ENCODE measurements at regions not wholly inside any gene's neighbourhood (a gene's known extent, or its start where the extent isn't known, plus 50 kb on each side); places are given as distances from the start of the nearest gene placed in this dataset.
"Not testable (repeated sequence)": the region's sequence is repeated elsewhere in the genome, so short reads cannot be mapped to it uniquely, and the experiment has no call there.

DNA sequence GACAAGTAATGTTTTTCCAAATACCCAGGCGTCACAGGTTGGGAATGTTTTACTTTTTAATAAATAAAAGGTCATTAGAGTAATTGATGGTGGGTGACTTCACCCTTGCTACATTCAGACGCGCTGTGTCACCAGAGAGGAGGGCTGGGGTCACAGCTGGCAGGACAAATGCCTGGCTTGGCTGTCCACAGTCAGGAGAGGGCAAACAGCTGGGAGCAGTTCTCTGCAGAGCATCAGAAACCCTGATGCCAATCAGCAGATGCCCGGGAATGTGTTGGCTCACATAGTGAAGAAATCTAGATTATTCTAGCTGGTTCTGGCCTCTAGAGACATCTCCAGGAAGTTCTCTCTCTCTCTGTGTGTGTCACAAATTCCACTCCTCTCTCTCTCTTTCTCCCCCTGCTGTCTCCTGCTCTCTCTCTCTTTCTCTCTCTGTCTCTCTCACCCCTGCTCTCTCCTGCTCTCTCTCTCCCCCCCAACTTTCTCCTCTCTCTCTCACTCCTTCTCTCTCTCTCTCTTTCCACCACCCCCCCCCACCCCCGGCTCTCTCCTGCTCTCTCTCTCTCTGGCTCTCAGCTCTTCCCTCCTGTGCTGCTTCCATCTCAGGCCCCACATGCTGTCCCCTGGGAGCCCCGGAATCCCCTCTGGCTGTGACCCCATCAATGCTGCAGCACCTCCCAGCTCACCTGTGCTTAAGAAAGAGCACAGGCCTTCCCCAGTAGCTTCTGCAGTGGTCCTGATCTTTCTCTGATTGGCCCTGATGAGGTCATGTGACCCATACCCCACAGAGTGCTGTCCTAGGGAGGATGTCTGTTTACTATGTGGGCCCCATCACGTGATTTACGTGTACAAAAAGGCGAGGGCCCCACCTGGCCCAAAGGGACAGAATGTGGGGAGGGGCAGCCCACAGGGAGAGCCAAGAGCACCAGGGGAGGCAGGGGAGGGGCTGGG lies 331.5 kb downstream of the ADGRD1 start:
- H3K4me3 Mint-ChIP-seq (ENCODE audit: unreplicated experiment); BruUV-seq (replicated peaks); H3K9me3 Mint-ChIP-seq (ENCODE audit: unreplicated experiment); H3K4me1 Mint-ChIP-seq (ENCODE audit: insufficient read depth, unreplicated experiment); H3K27ac Mint-ChIP-seq (ENCODE audit: low read depth, unreplicated experiment); intact Hi-C loops (cut with micrococcal nuclease); H3K27me3 Mint-ChIP-seq (ENCODE audit: insufficient read depth, unreplicated experiment); POLR2A ChIA-PET; H3K36me3 Mint-ChIP-seq (ENCODE audit: insufficient read depth, unreplicated experiment): not testable (repeated sequence)
- peak; percentile 23 for DNase-seq (ENCODE audit: unreplicated experiment)
- CTCF ChIA-PET, result interaction anchor here (0.6 kb wide), 1 partner anchor 82 kb away, joined by 3 read pairs; no protein-coding TSS in a partner anchor

DNA sequence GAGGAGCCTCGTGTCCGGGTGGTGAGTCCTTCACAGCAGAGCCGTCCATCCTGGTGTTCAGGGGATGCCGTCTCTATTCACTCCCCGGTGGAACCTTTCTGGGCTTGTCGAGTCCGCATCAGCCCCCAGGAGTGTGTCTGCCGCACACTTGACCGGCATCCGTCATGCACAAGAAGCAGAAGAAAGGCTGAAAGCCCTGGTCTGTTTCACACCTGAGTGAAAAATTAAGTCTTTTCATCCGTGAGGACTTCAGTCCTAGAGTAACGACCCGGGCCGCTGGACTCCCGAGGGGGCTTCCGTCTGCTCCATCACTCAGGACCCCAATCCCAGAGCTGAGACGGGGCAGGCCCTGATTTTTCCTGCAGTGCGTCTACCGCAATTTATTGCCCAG lies 332.2 kb downstream of the ADGRD1 start:
- H3K36me3 Mint-ChIP-seq (ENCODE audit: insufficient read depth, unreplicated experiment); DNase-seq (ENCODE audit: unreplicated experiment); H3K4me1 Mint-ChIP-seq (ENCODE audit: insufficient read depth, unreplicated experiment); CTCF ChIA-PET; intact Hi-C loops (cut with micrococcal nuclease); H3K27ac Mint-ChIP-seq (ENCODE audit: low read depth, unreplicated experiment); H3K4me3 Mint-ChIP-seq (ENCODE audit: unreplicated experiment); BruUV-seq (replicated peaks); H3K9me3 Mint-ChIP-seq (ENCODE audit: unreplicated experiment); H3K27me3 Mint-ChIP-seq (ENCODE audit: insufficient read depth, unreplicated experiment); POLR2A ChIA-PET: not testable (repeated sequence)

DNA sequence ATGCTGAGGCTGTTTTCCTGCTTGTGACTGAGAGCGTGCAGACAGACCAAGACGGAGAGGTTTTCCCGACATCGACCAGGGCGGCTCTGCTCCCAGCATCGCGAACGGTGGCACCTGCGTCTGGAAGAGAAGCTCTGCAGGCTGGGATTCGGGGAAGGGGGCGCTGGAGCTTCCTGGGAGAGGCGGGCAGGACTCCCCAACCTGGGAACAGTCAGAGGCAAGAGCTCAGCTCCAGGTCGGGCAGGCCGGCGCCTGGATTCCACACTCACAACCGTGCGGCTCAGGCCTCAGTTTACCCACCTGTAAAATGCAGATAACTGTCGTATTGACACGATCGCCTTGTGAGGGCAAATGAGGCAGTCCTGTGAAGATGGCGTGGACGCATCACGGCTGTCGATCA lies 332.6 kb downstream of the ADGRD1 start:
- H3K36me3 Mint-ChIP-seq (ENCODE audit: insufficient read depth, unreplicated experiment); POLR2A ChIA-PET; H3K4me1 Mint-ChIP-seq (ENCODE audit: insufficient read depth, unreplicated experiment); H3K4me3 Mint-ChIP-seq (ENCODE audit: unreplicated experiment); H3K27ac Mint-ChIP-seq (ENCODE audit: low read depth, unreplicated experiment); DNase-seq (ENCODE audit: unreplicated experiment); CTCF ChIA-PET; H3K27me3 Mint-ChIP-seq (ENCODE audit: insufficient read depth, unreplicated experiment); intact Hi-C loops (cut with micrococcal nuclease); BruUV-seq (replicated peaks); H3K9me3 Mint-ChIP-seq (ENCODE audit: unreplicated experiment): not testable (repeated sequence)

- ChIA-PET POLR2A (no interaction called here), CTCF (interaction anchor here (1.1 kb wide), 1 partner anchor 165 kb away, joined by 4 read pairs; no protein-coding TSS in a partner anchor)
- Mint-ChIP-seq H3K36me3 (ENCODE audit: insufficient read depth, unreplicated experiment) (no peaks in the 10 kb centered on the region), H3K27me3 (ENCODE audit: insufficient read depth, unreplicated experiment) (no peaks in the 10 kb centered on the region), H3K9me3 (ENCODE audit: unreplicated experiment) (no peaks in the 10 kb centered on the region), H3K27ac (ENCODE audit: low read depth, unreplicated experiment) (no peak overlapping the region), H3K4me3 (ENCODE audit: unreplicated experiment) (no peak overlapping the region), H3K4me1 (ENCODE audit: insufficient read depth, unreplicated experiment) (peaks cover 6% of the 10 kb centered on the region)
- TF ChIP-seq, protein P1, sequence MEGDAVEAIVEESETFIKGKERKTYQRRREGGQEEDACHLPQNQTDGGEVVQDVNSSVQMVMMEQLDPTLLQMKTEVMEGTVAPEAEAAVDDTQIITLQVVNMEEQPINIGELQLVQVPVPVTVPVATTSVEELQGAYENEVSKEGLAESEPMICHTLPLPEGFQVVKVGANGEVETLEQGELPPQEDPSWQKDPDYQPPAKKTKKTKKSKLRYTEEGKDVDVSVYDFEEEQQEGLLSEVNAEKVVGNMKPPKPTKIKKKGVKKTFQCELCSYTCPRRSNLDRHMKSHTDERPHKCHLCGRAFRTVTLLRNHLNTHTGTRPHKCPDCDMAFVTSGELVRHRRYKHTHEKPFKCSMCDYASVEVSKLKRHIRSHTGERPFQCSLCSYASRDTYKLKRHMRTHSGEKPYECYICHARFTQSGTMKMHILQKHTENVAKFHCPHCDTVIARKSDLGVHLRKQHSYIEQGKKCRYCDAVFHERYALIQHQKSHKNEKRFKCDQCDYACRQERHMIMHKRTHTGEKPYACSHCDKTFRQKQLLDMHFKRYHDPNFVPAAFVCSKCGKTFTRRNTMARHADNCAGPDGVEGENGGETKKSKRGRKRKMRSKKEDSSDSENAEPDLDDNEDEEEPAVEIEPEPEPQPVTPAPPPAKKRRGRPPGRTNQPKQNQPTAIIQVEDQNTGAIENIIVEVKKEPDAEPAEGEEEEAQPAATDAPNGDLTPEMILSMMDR (IDR thresholded peaks at IDR 0.05; ENCODE audit: unreplicated experiment), result no peak
- intact Hi-C loops (cut with micrococcal nuclease), result no loop called here
- DNase-seq (ENCODE audit: unreplicated experiment), result no peak
- no TSS peak for BruUV-seq (replicated peaks)
Measured at GRCh38 chr12:131287015-131287937, 333.6 kb downstream of the ADGRD1 start.

DNA sequence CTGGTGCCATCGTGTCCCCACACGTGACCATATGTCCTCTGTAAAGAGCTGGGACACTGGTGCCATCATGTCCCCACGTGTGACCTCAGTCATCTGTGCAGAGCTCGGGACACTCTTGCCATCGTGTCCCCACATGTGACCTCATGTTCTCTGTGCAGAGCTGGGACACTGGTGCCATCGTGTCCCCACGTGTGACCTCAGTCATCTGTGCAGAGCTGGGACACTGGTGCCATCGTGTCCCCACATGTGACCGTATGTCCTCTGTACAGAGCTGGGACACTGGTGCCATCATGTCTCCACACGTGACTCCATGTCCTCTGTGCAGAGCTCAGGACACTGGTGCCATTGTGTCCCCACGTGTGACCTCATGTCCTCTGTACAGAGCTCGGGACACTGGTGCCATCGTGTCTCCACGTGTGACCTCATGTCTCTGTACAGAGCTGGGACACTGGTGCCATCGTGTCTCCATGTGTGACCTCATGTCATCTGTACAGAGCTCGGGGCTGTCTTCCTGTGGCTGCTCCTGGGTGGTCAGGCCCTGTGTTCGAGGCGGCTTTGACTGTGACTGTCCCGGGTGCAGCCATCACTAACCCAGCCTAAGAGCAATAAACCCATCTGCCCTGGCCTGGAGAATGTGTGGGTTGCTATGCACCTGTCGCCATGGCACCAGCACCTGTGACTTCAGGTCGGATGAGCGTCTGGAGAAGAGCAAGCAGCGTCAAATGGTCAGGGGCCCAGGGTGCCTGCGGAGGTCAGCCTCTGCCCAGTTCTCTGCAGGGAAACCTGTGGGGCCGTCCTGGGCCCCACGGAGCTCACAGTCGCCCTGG lies 334.4 kb downstream of the ADGRD1 start:
- Mint-ChIP-seq H3K27ac (ENCODE audit: low read depth, unreplicated experiment) (no peak overlapping the region), H3K4me3 (ENCODE audit: unreplicated experiment) (no peak overlapping the region), H3K9me3 (ENCODE audit: unreplicated experiment) (no peaks in the 10 kb centered on the region), H3K27me3 (ENCODE audit: insufficient read depth, unreplicated experiment) (no peaks in the 10 kb centered on the region), H3K36me3 (ENCODE audit: insufficient read depth, unreplicated experiment) (no peaks in the 10 kb centered on the region), H3K4me1 (ENCODE audit: insufficient read depth, unreplicated experiment) (peaks cover 6% of the 10 kb centered on the region)
- BruUV-seq (replicated peaks), result no TSS peak
- TF ChIP-seq, protein P1 (IDR thresholded peaks at IDR 0.05; ENCODE audit: unreplicated experiment), result no peak
- intact Hi-C loops (cut with micrococcal nuclease), result no loop called here
- ChIA-PET POLR2A (no interaction called here), CTCF (interaction anchor here (1.1 kb wide), 1 partner anchor 164 kb away, joined by 4 read pairs; no protein-coding TSS in a partner anchor)
- DNase-seq (ENCODE audit: unreplicated experiment), result no peak

DNA sequence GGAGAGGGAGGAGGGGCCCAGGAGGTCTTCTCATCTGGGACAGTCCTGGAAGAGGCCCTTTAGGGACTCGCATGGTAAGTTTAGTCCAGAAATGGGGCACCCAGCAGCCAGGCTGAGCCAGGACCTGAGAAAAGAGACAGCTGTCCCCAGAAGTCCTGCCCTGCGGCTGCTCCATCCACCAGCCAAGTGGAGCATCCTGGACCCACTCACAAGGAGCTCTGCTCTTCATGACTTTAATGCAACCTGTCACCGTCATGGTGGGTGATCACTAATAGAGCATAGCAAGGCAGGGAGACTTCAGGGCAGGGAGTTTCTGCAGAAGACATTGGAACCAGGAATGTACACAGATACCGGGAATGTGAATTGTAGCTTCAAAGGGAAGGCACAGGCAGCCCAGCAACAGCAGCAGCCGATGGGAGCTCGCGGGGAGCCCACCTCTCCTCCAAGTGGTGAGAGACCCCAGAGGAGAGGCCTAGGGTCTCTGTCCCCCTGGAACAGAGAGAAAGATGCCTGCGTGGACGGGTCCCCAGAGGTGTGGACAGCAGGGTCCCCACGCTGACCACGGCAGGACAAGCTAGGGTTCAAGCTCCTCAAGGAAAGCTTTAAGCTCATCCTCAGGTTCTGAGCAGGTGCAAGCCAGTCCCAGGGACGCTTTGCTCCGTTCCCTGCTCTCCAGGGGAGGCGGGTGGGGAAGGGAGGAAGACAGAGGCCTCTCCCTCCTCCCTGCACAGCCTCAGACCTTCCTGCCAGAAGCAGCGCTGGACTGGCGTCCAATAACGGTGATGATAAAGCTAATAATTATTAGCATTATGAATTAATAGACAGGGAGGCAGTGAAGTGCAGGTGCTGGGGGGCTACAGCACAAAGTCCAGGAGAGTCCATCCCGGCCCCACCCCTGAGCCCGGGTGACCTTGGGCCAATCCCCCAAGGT lies 335.3 kb downstream of the ADGRD1 start:
- intact Hi-C loops (cut with micrococcal nuclease); H3K27ac Mint-ChIP-seq (ENCODE audit: low read depth, unreplicated experiment); H3K9me3 Mint-ChIP-seq (ENCODE audit: unreplicated experiment); H3K36me3 Mint-ChIP-seq (ENCODE audit: insufficient read depth, unreplicated experiment); H3K4me3 Mint-ChIP-seq (ENCODE audit: unreplicated experiment); H3K4me1 Mint-ChIP-seq (ENCODE audit: insufficient read depth, unreplicated experiment); POLR2A ChIA-PET; BruUV-seq (replicated peaks); DNase-seq (ENCODE audit: unreplicated experiment); H3K27me3 Mint-ChIP-seq (ENCODE audit: insufficient read depth, unreplicated experiment): not testable (repeated sequence)
- CTCF ChIA-PET, result interaction anchor here (0.6 to 1.1 kb wide), 2 partner anchors 163 to 661 kb away, joined by 3 to 4 read pairs; partner anchors contain the start of gene EP400

All from MCF 10A (cell line).